ENCODE measurements at regions not wholly inside any gene's neighbourhood (a gene's known extent, or its start where the extent isn't known, plus 50 kb on each side); places are given as distances from the start of the nearest gene placed in this dataset.

GRCh38 chr9:26459959-26460358 is 432.6 kb downstream of the CAAP1 start:
- Histone ChIP-seq H3K4me3 (no peak overlapping the region), H3K27ac (no peak overlapping the region), H3K27me3 (no peaks in the 10 kb centered on the region), H3K9me3 (no peaks in the 10 kb centered on the region), H3K36me3 (no peaks in the 10 kb centered on the region), H3K4me1 (no peaks in the 10 kb centered on the region)
- 54 to 60% methylated on average over 2 of the region's 2 CpGs for WGBS, 2 donors
- intact Hi-C loops (cut with DNase I) = no loop called here
- TF ChIP-seq CTCF (IDR thresholded peaks at IDR 0.05) = no peak
- TF ChIP-seq POLR2A (IDR thresholded peaks at IDR 0.05) = no peak
- DNase-seq = no peak

DNA sequence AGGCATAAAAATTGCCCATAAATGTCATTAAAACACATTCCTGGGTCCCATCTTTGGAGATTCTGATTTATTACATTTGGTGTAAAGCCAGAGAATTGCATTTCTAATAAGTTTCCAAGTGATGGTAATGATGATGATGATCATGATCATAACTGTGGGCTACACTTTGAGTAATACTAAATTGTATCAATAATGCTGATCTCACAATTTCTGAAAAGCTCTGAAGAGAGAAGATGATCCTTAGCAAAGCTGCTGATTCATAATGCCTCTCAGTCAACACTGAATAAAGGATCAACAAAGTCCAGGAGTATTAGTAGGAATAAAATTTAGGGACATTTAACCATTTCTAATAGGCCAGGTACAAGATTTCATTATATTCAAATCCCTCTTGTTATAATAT is 434.5 kb downstream of the CAAP1 start:
- H3K4me3 ChIP-seq = no peak overlapping the region
- TF ChIP-seq POLR2A (IDR thresholded peaks at IDR 0.05) = no peak
- TF ChIP-seq CTCF (IDR thresholded peaks at IDR 0.05) = no peak
- intact Hi-C loops (cut with DNase I) = no loop called here
- no peaks in the 10 kb centered on the region for H3K4me1 ChIP-seq
- DNase-seq = no peak
- H3K27ac ChIP-seq = no peak overlapping the region
- H3K36me3 ChIP-seq = no peaks in the 10 kb centered on the region
- H3K27me3 ChIP-seq = no peaks in the 10 kb centered on the region
- no peaks in the 10 kb centered on the region for H3K9me3 ChIP-seq

DNA sequence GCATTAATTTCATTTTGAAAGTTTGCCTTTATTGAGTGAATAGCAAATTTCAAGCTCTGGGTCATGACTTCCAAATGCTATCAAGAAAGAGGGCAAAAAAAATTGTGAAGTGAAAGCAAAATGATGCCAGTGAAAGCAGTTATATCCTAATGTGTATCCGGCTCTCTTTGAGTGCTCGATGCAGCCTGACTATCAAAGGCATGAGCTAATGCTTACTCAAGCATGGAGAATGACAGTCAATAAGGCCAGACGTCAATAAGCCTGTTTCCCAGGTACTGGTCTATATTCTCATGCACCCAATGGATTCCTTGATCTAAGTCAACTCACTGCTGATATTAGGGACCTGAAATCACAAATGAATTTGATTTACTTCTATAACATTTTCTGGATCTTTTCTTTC is 435.5 kb downstream of the CAAP1 start:
- H3K36me3 ChIP-seq = no peaks in the 10 kb centered on the region
- DNase-seq = no peak
- intact Hi-C loops (cut with DNase I) = no loop called here
- H3K27me3 ChIP-seq = no peaks in the 10 kb centered on the region
- WGBS, 2 donors = 51 to 64% methylated on average over 3 of the region's 3 CpGs
- TF ChIP-seq CTCF (IDR thresholded peaks at IDR 0.05) = no peak
- TF ChIP-seq POLR2A (IDR thresholded peaks at IDR 0.05) = no peak
- no peaks in the 10 kb centered on the region for H3K9me3 ChIP-seq
- H3K27ac ChIP-seq = no peak overlapping the region
- H3K4me1 ChIP-seq = no peaks in the 10 kb centered on the region
- no peak overlapping the region for H3K4me3 ChIP-seq

DNA sequence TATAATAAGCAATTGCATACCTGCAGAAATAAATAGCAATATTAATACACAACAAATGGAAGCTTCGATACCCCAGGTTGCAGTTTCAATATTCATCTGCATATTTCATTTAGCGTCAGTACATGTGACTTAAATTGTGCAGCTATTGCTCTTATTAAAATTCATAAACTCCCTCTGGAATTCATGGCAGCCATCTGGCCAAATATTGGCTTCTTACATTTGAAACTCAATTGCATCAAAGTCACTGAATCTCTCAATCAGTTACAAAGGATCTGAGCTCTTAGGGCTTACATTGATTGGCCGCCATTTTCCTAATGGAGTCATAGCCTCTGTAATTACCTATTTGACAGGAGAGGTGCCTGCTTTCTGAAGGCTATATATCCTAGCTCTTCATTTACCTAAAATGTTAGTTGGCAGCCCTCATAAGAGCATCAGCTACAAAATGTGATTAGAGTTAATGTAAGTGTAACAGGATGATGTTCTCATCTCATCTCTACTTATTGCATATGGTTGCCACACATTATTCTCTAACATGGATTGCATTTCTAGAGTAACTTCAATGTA is 453.5 kb downstream of the CAAP1 start:
- Histone ChIP-seq H3K4me1 (no peaks in the 10 kb centered on the region), H3K4me3 (no peak overlapping the region), H3K27me3 (no peaks in the 10 kb centered on the region), H3K36me3 (no peaks in the 10 kb centered on the region), H3K27ac (no peak overlapping the region), H3K9me3 (no peaks in the 10 kb centered on the region)
- TF ChIP-seq CTCF (IDR thresholded peaks at IDR 0.05) = no peak
- no peak for TF ChIP-seq POLR2A (IDR thresholded peaks at IDR 0.05)
- intact Hi-C loops (cut with DNase I) = no loop called here
- WGBS, 2 donors = 81 to 96% methylated on average over 3 of the region's 3 CpGs
- no peak for DNase-seq

DNA sequence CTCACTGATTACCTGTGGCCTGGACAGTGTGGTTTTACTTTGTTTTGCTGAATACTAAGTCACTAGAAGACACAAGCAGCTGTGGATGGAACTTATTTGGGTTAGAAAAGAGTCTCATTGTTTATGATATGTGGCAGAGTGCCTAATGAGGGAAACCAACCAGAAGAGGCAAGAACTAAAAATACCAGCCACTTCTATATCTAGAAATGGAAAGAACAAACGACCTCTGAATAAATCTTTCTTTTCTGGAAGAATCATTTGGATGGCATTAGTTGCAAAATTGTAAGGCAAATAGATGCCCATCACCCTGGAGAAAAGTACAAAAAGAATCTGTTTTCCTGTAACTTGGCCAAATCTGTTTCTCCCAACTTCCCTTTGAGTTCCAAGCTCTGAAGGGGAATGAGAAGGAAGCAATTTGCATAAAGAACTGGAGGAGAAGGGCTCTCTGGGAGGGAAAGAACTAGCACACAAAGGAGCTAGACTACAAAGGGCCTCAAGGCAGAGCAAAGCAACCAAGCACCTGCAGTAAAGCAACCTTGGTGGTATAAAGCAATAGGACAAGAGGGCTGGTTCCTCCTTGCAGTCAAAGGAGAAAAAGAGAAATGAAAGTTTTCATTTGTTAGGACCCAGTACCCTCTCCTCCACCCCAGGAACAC is 455.4 kb downstream of the CAAP1 start:
- intact Hi-C loops (cut with DNase I) = no loop called here
- H3K4me3 ChIP-seq = no peak overlapping the region
- no peaks in the 10 kb centered on the region for H3K9me3 ChIP-seq
- no peaks in the 10 kb centered on the region for H3K27me3 ChIP-seq
- no peaks in the 10 kb centered on the region for H3K36me3 ChIP-seq
- no peak for DNase-seq
- no peaks in the 10 kb centered on the region for H3K4me1 ChIP-seq
- no peak overlapping the region for H3K27ac ChIP-seq
- TF ChIP-seq CTCF (IDR thresholded peaks at IDR 0.05) (no peak), POLR2A (IDR thresholded peaks at IDR 0.05) (no peak)
- 0% methylated on average over 1 of the region's 1 CpG for WGBS, 2 donors
